HG02981 (cell line): ENCODE measurements at regions not wholly inside any gene's neighbourhood (a gene's known extent, or its start where the extent isn't known, plus 50 kb on each side); places are given as distances from the start of the nearest gene placed in this dataset.

Experiments
- ATAC-seq: cut with Tn5 transposase; IDR thresholded peaks from one replicate; pipeline ENCODE4 v1.9.1; 2021; ENCODE audit warnings: mild to moderate bottlenecking, moderate library complexity; ENCODE audit not compliant: unreplicated experiment

DNA sequence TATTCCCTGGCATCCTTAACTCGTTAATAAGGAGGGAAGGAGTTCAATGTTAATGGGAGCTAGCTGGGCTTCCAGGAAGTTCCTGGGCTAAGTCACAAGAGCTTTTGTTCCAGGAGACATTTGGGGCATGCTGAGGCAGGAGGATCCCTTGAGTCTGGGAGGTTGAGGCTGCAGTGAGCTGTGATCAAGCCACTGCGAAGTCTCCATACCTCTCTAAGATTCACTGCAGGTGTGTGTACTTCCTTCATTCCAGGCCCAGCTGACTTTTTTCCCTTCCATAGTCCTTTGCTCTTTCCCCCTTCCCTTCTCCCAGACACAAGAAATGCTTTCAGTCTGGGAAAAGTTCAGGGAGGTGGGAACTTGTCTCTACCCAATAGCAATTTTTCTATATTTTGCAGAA, 489.8 kb downstream of the NPIPA7 start:
- no peak for ATAC-seq

DNA sequence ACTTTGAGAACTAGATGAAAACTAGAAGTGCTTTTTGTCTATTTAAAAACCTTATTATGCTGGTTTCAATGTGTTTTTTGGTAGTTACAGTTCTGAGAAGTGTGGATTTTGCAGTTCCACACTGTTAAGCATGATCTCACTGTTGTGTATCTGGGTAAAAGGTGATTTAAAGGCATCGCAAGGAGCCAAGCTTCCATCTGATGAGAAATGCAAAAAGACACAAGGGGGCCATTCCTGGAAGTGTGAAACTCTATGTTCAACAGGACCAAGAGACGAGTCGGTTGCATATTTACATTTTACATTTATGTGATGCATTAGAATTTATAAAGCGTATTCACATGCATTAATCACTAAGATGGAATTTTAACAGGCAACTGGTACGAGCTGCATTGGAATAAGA, 490.8 kb downstream of the NPIPA7 start:
- ATAC-seq, result no peak

DNA sequence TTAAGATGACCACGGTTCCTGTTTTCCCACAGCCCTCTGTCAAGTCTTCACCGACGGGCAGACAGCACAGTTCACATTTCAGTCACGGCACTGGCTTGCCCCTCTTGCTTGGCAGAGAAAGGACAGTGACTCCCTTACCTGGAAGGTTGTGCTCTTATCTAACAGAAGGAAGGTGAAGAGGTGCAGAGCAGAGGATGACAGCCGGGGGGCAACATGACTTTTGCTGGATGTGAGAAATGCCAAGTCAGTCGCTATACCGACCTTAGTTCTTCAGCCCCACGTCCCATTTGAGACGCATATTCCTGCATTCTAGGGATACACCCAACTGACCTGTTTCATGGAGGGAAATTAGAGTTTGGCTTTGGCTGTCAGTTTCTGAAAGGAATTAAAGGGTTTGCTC, 492.3 kb downstream of the NPIPA7 start:
- no peak for ATAC-seq

DNA sequence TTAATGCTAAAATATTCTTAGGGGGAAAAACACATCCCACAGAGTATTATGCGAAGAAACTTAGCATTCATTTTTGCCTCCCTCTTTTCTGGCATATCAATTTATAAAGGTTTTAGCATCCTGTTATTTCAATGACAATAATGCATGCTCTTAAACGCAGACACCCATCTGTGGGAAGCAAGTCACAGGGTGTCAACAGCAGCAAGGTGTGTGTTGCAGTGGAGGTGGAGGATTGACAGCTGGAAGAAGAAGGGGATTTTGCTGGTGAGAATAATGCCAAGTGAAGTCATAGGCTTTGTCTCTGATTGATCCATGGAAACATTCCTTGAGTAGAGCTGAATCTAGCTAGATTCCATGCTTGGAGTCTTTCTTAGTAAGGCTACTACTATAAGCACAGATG, 498.1 kb downstream of the NPIPA7 start:
- no peak for ATAC-seq

DNA sequence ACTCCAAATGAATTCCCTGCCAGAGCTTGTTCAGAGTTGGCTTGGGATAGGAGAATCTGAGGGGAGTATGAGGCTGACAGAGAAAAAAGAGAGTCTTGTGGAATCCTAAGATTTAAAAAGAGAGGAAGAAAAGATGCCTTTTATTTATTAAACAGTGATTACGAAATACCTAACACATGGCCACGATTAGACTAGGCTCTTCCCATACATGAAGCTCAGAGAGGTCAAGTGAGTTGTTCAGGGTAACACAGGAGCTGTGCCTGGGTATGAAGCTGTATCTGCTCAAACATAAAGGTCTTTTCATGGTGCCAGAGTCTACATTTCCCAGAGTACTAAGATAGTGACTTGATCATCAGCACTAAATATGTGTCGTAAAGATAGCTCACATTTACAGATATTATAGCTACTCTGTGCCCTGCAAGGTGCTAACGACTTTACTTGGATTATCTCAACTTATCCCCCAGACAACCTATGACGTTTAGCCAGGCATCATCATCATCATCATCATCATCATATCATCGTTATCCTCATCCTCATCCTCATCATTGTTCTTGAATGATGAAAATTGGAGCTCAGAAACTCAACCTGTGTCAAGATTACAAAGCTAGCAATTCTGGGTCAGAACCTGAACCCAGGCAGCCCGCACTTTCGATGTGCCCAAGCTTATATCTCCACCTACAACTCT, 500.8 kb downstream of the NPIPA7 start:
- no peak for ATAC-seq

DNA sequence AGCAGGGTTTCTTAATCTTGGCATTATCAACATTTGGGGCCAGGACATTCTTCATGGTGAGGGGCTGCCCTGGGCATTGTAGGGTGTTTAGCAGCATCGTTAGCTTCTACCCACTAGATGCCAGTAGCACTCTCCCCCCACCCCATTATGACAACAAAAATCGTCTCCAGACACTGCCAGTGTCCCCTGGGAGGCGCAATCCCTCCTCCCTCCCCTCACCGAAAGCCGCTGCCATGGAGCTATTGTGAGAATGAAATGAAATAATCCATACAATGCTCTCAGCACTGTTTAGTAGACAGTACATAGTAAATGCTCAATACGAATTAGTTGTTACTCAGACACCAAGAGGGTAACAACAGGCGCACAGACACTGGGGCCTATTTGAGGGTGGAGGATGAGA, 502.9 kb downstream of the NPIPA7 start:
- no peak for ATAC-seq

DNA sequence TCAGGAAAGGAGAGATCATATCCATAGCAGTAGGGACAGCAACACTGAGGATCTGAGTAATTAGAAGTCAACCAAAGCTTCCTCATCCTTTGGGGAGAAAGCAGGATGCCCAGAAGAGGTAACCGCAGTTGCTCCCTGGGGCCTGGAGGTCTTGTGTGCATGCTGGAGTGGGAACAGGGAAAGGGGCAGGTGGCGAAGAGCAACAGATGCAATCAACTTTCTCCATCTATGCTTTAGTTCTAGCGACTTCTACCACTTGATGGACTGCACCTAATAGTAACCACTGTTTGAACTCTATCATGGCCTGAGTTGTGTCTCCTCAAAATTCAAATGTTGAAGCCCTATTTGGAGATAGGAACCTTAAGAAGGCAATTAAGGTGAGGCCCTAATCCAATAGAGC, 503.8 kb downstream of the NPIPA7 start:
- ATAC-seq, result no peak

DNA sequence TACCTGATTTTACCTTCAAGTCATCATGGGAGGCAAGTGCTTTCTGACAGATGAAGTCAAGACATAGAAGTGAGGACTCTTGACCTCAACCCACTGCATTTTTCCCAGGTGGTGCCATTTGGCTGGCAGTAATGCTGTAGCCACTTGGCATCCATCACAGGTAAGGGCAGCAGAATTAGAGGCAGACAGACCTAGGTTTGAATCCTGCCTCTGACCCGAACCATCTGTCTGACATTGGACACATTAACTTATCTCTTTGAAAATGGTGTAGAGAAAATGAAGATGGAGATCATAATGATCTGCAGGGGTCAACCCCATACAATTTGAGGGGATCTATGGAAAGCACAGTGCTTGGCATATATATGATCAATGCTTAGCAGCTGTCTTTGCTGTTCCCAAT, 505.5 kb downstream of the NPIPA7 start:
- ATAC-seq, result no peak

DNA sequence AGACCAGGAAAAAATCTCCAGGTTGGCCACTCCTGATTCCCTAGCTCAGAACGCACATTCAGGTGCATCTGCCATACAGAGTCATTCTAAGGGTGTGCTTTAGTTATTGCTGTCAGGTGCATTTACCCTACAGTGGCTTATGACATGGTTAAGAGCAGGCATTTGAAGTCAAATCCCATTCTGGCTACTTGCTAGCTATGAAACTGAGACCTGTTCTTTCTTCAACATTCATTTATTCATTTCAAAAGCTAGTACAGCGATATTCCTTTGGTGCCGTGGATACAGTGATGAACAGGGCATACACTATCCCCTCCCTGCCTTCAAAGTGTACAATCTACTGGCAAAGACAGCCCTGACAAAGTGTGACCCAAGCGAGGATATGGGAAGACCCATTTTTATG, 508.3 kb downstream of the NPIPA7 start:
- ATAC-seq, result no peak

DNA sequence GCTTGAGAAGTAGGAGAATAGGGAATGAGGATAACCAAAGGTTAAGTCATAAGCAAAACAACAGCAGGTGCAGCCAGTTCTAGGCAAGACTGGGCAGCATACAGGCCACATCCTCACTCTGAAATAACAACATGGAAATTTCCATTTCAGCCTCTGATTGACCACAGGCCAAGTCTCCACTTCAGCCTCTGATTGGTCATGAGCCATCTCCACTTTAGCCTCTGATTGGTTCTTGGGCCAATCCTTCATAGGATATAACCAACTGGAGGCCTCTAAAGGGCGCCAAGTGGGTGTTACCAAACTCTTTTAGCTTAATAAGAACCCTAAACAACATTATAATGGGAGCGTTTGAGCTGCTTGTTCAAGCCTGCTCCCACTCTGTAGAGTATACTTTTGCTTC, 512.0 kb downstream of the NPIPA7 start:
- ATAC-seq, result no peak

DNA sequence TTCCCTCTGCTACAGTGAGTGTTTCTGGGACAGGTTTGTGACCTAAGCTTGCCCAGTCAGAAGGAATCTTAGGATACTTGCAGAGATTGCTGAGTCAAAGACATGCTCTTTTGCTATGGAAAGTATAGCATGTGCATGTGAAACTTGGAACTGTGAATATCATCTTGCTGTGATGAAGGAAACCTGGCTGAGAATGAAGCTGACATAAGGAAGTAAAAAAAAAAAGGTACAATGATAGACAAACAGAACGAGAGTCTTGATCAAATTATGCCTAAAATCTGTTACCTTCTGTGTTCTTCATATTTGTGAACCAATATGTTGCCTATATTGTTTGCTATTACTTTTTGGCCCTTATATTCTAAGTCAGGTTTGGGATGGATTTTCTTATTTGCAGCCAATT, 525.7 kb downstream of the NPIPA7 start:
- ATAC-seq, result no peak

DNA sequence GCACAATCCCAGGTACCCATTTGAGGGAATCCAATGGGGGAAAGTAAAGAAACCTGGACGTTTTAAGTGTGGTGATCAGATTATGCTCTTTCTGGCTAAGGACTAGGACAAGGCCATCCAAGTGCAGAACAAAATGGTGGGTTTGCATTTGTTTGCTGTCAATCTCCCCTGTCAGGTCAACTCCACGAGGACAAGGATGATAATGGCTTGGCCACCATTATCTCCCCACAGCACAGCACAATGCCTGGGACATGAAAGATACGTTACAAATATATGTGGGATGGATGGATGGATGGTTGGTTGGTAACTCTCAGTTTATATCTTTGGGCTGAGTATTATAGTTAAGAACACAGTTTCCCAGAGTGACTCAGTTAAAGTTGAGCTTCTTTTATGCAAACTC, 526.9 kb downstream of the NPIPA7 start:
- ATAC-seq, result no peak

DNA sequence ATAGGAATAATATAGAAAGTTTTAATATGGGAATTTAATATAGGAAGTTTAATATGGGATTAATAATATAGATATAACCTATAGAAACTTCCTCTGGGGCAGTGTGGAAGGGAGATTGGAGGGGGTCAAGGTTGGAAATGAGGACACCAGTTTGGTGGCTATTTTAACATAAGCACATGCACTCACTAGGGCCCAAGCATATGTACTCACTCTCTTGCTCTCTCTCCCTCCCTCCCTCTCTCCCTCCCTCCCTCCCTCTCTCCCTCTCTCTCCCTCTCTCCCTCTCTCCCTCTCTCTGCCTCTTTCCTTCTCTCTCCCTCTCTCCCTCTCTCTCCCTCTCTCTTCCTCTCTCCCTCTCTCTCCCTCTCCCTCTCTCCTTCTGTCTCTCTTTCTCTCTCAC, 528.1 kb downstream of the NPIPA7 start:
- ATAC-seq, result no peak

DNA sequence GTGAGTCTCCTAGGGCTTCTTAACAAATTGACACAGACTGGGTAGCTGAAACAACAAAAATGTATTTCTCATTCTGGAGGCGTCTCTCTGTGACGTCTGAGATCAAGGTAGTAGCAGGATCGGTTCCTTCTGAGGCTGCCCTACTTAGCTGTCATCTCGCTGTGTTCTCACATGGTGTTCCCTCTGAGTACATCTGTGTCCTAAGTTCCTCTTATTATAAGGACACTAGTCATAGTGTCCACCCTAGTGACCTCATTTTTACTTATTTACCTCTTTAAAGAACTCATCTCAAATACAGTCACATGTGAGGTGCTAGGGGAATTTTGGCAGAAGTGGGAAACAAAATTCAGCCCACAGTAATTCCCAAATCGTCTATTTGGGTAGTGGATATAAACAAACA, 529.1 kb downstream of the NPIPA7 start:
- ATAC-seq, result no peak

DNA sequence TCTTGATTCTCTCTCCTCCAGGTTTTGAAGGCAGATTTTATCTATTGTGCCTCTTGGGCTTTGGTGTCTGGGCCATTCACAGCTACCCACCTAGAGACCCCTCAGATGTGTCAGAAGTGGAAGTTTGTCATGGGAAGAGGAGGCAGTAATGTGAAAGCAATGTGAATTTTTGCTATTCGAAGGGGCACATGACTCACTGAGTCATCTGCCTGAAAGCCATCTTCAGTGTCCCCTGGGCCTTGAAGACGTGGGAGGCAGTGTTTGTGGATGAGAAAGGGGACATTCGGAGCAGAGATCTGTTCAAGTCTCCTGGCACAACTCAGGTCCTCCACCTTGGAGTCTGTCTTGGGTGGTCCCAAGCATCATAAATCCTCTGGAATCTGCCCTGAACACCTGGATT, 530.2 kb downstream of the NPIPA7 start:
- no peak for ATAC-seq

DNA sequence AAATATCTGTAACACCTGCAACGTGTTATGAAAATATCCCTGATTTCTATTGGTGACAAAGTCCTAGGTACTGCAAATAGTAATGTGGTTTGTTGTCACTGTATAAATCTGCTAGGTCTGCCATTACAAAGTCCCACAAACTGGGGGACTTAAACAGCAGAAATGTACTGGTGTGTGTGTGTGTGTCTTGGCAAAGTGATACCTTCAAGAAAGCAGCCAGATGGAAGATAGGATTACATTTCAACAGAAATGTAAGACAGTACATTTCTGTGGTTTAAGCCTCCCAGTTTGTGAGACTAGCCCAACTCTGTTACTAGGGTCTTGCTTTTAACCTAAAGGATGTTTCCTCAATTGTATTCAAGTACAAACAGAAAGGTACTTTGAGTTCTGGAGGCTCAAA, 531.7 kb downstream of the NPIPA7 start:
- ATAC-seq, result no peak

DNA sequence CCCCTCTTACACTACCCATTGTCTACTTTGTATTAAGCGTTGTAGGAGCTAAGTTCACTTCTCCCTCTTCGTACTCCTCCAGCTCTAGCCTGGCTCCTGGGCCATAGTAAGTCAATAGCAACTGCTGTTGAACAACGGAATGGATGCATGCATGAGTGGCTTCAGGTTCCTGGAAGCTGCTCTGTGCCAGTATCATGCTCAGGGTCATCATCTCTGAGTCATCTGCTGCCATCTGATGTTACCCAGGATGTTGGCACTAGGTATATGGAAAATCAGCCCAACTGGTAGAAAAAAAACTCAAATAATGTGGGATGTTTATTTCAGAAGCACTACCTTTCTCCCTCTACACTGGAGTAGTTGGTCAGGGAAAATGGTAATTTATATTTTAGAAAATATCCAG, 536.8 kb downstream of the NPIPA7 start:
- ATAC-seq, result no peak

DNA sequence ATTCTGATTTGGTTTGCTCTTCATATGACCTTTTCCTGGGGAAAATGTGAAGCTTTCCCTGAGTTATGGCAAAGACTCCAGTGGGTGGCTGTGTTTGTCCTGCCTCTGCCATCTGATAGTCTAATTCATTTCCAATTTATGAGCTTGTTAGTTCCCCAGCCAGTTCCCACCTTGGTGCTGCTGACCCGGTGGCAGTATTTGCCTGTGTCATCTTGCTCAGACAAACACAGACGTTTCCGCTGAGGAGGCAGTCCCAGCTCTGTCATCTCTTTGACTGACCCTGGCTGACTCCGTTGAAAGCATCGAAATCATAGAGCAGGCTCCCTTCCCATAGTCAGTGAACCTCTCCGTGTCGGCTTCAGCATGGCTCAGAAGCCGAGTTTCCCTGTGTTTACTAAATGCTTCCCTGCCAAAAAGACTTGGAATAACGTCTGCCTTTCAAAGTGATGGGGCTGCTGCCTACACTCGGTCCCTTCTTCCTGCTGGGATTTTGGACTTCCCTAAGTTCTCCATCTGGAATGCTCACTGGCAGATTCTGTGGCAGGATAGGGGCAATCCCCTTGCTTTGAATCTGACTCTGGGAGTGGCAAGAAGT, 538.3 kb downstream of the NPIPA7 start:
- ATAC-seq, result no peak

DNA sequence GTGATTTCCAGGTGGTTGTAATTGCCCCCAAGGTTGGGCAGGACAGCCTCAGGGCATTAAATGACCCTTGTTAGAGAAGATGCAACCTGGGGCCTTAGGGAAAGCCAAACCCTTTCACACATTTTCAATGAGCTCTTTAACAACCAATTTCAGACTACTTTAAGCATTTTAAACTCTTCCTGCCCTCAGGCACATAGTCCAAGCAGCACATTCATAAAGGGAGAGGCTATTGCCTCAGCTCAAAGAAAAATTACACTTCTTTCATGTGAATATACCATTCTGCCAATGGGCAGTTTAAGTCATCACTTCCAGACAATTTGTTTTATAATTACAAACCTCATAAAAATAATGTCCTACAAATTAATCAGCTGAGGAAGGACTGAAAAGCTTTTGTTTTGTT, 544.5 kb downstream of the NPIPA7 start:
- no peak for ATAC-seq

DNA sequence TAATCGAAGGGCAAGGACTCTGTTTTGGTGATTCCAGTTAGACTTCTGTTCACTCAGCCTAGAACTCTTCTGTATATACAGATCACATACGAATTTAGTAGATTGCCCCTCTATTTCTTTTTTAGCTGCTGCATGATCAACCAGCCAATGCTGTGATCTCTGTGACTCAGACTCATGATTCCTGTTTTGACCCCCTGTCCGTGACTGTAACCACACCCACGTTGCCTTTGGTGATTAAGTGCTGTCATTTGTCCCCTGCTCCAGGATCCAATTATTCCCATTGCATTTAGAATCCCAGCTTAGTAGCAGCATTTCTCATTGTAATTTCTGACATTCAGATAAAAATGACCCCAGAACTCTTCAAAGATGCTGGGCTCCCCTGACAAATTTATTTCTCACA, 545.7 kb downstream of the NPIPA7 start:
- no peak for ATAC-seq

DNA sequence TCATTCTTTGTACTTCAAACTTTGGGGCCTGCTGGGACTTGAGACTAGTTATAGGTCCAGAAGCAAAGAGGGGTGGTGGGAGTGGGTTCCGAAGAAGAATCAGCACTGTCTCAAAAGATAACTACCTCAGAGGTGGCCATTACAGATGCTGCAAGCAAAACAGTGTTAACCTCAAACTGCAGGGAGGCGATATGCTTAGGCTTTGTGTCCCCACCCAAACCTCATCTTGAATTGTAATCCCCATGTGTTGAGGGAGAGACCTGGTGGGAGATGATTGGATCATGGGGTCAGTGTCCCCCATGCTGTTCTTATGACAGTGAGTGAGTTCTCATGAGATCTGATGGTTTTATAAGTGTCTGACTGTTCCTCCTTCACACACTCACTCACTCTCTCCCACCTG, 545.3 kb downstream of the XYLT1 start:
- ATAC-seq, result no peak

DNA sequence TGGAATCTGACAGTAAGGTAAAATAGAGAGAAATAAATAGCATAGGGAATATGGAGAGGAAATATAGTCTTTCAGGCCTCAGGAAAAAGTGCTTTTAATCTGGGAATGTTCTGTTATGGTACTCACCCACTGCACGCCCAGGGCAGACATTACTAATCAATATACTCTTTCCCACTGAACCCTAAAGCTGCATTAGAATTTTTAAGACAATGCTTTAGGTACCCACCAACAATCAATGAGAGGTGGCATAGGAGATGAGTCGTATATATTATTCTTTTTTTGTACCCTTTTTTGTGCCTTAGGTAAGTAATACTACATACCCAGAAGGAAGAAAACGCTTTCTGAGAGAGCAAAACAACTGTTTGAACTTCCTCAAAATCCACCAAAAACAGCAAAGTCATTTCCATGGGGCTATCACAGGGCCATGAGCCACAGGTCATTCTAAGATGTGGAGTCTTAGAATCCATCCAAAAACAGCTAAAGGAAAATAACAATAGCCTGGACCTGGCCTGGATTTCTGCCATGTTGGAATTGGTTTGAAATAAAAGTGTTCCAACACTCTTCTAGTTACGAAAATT, 542.1 kb downstream of the XYLT1 start:
- ATAC-seq, result no peak
